ENCODE measurements at regions not wholly inside any gene's neighbourhood (a gene's known extent, or its start where the extent isn't known, plus 50 kb on each side); places are given as distances from the start of the nearest gene placed in this dataset.

GRCh38 chr9:12170456-12170855 lies 522.7 kb upstream of the TYRP1 start:
- TF ChIP-seq EZH2 (IDR thresholded peaks at IDR 0.05; ENCODE audit: insufficient read depth, poor library complexity, severe bottlenecking) = no peak
- TF ChIP-seq EZH2phosphoT487 (IDR thresholded peaks at IDR 0.05; ENCODE audit: insufficient read depth, low read depth) = no peak

All from GM23248 (cell line).